Cardiac muscle cell (in vitro differentiated cells and primary cell): ENCODE measurements at regions not wholly inside any gene's neighbourhood (a gene's known extent, or its start where the extent isn't known, plus 50 kb on each side); places are given as distances from the start of the nearest gene placed in this dataset.

Experiments
- DNase-seq, 2 donors: peaks; one replicate each; pipeline versions ENCODE4 v3.0.0 to v3.0.0-alpha.2; 2010 to 2017; ENCODE audit warnings: low read depth in 1 of 2, low spot score in 1 of 2
- H3K27ac ChIP-seq: fragments of 200-600 bp; sonication (generic); 2 replicates; pipeline ENCODE4 v1.5.1; 2016
- H3K27me3 ChIP-seq: fragments of 200-600 bp; sonication (generic); 2 replicates; pipeline ENCODE4 v1.6.0; 2016; ENCODE audit warnings: control low read depth
- H3K36me3 ChIP-seq: fragments of 200-600 bp; sonication (generic); 2 replicates; pipeline ENCODE4 v1.5.1; 2016; ENCODE audit warnings: control low read depth
- H3K4me1 ChIP-seq: fragments of 200-600 bp; sonication (generic); 2 replicates; pipeline ENCODE4 v1.8.1; 2017; ENCODE audit warnings: low read depth, mild to moderate bottlenecking, mixed run types
- H3K4me3 ChIP-seq: fragments of 200-600 bp; sonication (generic); 2 replicates; pipeline ENCODE4 v1.5.1; 2016; ENCODE audit warnings: mild to moderate bottlenecking
- H3K9me3 ChIP-seq: fragments of 200-600 bp; sonication (generic); 2 replicates; pipeline ENCODE4 v1.5.1; 2017; ENCODE audit warnings: low read depth, mild to moderate bottlenecking, control low read depth
- CTCF ChIP-seq: IDR thresholded peaks from 2 replicates; pipeline ENCODE4 v1.5.1; 2012; ENCODE audit warnings: low read depth, mild to moderate bottlenecking, low read length

GRCh38 chr1:4500441-4500840, 154.0 kb upstream of the AJAP1 start:
- H3K36me3 ChIP-seq = no peaks in the 10 kb centered on the region
- H3K9me3 ChIP-seq = no peaks in the 10 kb centered on the region
- no peak for TF ChIP-seq CTCF
- no peak overlapping the region for H3K27ac ChIP-seq
- H3K4me3 ChIP-seq = no peak overlapping the region
- no peaks in the 10 kb centered on the region for H3K27me3 ChIP-seq
- H3K4me1 ChIP-seq = no peaks in the 10 kb centered on the region
- no peak for DNase-seq

GRCh38 chr1:4506591-4506990, 147.8 kb upstream of the AJAP1 start:
- no peak overlapping the region for H3K4me3 ChIP-seq
- no peaks in the 10 kb centered on the region for H3K9me3 ChIP-seq
- no peaks in the 10 kb centered on the region for H3K27me3 ChIP-seq
- no peak for TF ChIP-seq CTCF
- H3K27ac ChIP-seq = no peak overlapping the region
- DNase-seq = no peak
- no peaks in the 10 kb centered on the region for H3K4me1 ChIP-seq
- no peaks in the 10 kb centered on the region for H3K36me3 ChIP-seq

GRCh38 chr1:4509206-4509605, 145.2 kb upstream of the AJAP1 start:
- DNase-seq = no peak
- no peak for TF ChIP-seq CTCF

GRCh38 chr1:4510276-4510691, 144.1 kb upstream of the AJAP1 start:
- no peak for TF ChIP-seq CTCF
- no peak overlapping the region for H3K27ac ChIP-seq

More at GRCh38 chr1:4509206-4509605, 145.2 kb upstream of the AJAP1 start:
- no peak overlapping the region for H3K27ac ChIP-seq
- no peaks in the 10 kb centered on the region for H3K9me3 ChIP-seq
- no peak overlapping the region for H3K4me3 ChIP-seq
- H3K27me3 ChIP-seq = no peaks in the 10 kb centered on the region
- H3K4me1 ChIP-seq = no peaks in the 10 kb centered on the region
- no peaks in the 10 kb centered on the region for H3K36me3 ChIP-seq

GRCh38 chr1:4511374-4511773, 143.0 kb upstream of the AJAP1 start:
- no peaks in the 10 kb centered on the region for H3K4me1 ChIP-seq
- H3K36me3 ChIP-seq = no peaks in the 10 kb centered on the region
- H3K4me3 ChIP-seq = no peak overlapping the region
- no peak for TF ChIP-seq CTCF
- H3K27ac ChIP-seq = no peak overlapping the region
- no peaks in the 10 kb centered on the region for H3K27me3 ChIP-seq
- no peak for DNase-seq
- H3K9me3 ChIP-seq = no peaks in the 10 kb centered on the region

More at GRCh38 chr1:4510276-4510691, 144.1 kb upstream of the AJAP1 start:
- Histone ChIP-seq H3K27me3 (no peaks in the 10 kb centered on the region), H3K36me3 (no peaks in the 10 kb centered on the region), H3K9me3 (no peaks in the 10 kb centered on the region), H3K4me3 (no peak overlapping the region), H3K4me1 (no peaks in the 10 kb centered on the region)
- DNase-seq = no peak

- H3K4me1 ChIP-seq = no peaks in the 10 kb centered on the region
- no peak overlapping the region for H3K4me3 ChIP-seq
- no peaks in the 10 kb centered on the region for H3K9me3 ChIP-seq
- H3K36me3 ChIP-seq = no peaks in the 10 kb centered on the region
- no peaks in the 10 kb centered on the region for H3K27me3 ChIP-seq
- TF ChIP-seq CTCF = no peak
- no peak overlapping the region for H3K27ac ChIP-seq
- DNase-seq = no peak
These were observed 141.8 kb upstream of the AJAP1 start for GRCh38 chr1:4512636-4513035.
